Kidney (tissue), 13 donors: ENCODE measurements at regions not wholly inside any gene's neighbourhood (a gene's known extent, or its start where the extent isn't known, plus 50 kb on each side); places are given as distances from the start of the nearest gene placed in this dataset.

Experiments
- DNase-seq, 5 donors: peaks; one replicate each; pipeline ENCODE4 v3.0.0-alpha.2; 2013 to 2020
- FAIRE-seq: peaks from 2 replicates; lab custom pipeline; 2012; peaks lifted over from hg19 to GRCh38; lab: Jason Lieb, UNC
- H3K27ac ChIP-seq, 2 donors: one replicate each; pipeline ENCODE4 v1.7.0; 2013; ENCODE audit warnings: low read depth in 2 of 2, low read length in 2 of 2, inconsistent platforms in 1 of 2
- H3K27me3 ChIP-seq: one replicate; pipeline ENCODE4 v1.7.1; 2013; ENCODE audit warnings: low read length, inconsistent platforms; ENCODE audit not compliant: control insufficient read depth, insufficient read depth
- H3K36me3 ChIP-seq, 3 donors: one replicate each; pipeline versions ENCODE4 v1.7.0 to v1.7.1; 2013; ENCODE audit warnings: low read length in 3 of 3, control low read depth in 1 of 3, inconsistent platforms in 1 of 3; ENCODE audit not compliant: insufficient read depth in 3 of 3, control insufficient read depth in 2 of 3
- H3K4me1 ChIP-seq, 3 donors: one replicate each; pipeline versions ENCODE4 v1.7.0 to v1.7.1; 2013; ENCODE audit warnings: low read length in 3 of 3, inconsistent platforms in 1 of 3, low read depth in 1 of 3; ENCODE audit not compliant: control insufficient read depth in 2 of 3, insufficient read depth in 2 of 3
- H3K4me3 ChIP-seq, 3 donors: one replicate each; pipeline versions ENCODE4 v1.7.0 to v1.8.1; 2013; ENCODE audit warnings: low read length in 3 of 3, control low read depth in 1 of 3, inconsistent platforms in 1 of 3
- H3K9ac ChIP-seq, 3 donors: one replicate each; pipeline versions ENCODE4 v1.7.0 to v1.7.1; 2013; ENCODE audit warnings: low read length in 3 of 3, control low read depth in 1 of 3, inconsistent platforms in 1 of 3
- H3K9me3 ChIP-seq, 3 donors: one replicate each; pipeline versions ENCODE4 v1.7.0 to v1.7.1; 2013; ENCODE audit warnings: low read length in 3 of 3, control low read depth in 1 of 3, inconsistent platforms in 1 of 3; ENCODE audit not compliant: control insufficient read depth in 2 of 3, insufficient read depth in 1 of 3
- intact Hi-C: fragments of 100-400 bp; cut with DNase I; formaldehyde crosslinking; loops from one replicate; pipeline ENCODE4 v1.11.1; 2022
- TF ChIP-seq, protein P1 (sequence below): IDR thresholded peaks from 3 replicates; pipeline ENCODE4 v1.5.1; 2012; ENCODE audit warnings: mild to moderate bottlenecking, moderate library complexity, borderline replicate concordance; ENCODE audit not compliant: insufficient read depth; ENCODE audit errors: extremely low read depth
- donor health status: control.
- donor health status: control.
- donor health status: control.
- donor health status: control.
- donor health status: control.
- donor health status: DM: yes; HTN: yes; CAD: no.
- donor health status: Normal renal cell carcinoma (clear cell type).

GRCh38 chr7:85703251-85704010, 516.6 kb upstream of the SEMA3D start:
- H3K4me3 ChIP-seq = no peak overlapping the region
- TF ChIP-seq, protein P1, sequence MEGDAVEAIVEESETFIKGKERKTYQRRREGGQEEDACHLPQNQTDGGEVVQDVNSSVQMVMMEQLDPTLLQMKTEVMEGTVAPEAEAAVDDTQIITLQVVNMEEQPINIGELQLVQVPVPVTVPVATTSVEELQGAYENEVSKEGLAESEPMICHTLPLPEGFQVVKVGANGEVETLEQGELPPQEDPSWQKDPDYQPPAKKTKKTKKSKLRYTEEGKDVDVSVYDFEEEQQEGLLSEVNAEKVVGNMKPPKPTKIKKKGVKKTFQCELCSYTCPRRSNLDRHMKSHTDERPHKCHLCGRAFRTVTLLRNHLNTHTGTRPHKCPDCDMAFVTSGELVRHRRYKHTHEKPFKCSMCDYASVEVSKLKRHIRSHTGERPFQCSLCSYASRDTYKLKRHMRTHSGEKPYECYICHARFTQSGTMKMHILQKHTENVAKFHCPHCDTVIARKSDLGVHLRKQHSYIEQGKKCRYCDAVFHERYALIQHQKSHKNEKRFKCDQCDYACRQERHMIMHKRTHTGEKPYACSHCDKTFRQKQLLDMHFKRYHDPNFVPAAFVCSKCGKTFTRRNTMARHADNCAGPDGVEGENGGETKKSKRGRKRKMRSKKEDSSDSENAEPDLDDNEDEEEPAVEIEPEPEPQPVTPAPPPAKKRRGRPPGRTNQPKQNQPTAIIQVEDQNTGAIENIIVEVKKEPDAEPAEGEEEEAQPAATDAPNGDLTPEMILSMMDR = no peak
- H3K9ac ChIP-seq = no peak overlapping the region
- H3K27me3 ChIP-seq = no peaks in the 10 kb centered on the region
- H3K9me3 ChIP-seq = no peaks in the 10 kb centered on the region
- peak in 2 of 5 donors; percentile 11 to 30 for DNase-seq
- H3K4me1 ChIP-seq = no peaks in the 10 kb centered on the region
- intact Hi-C loops = no loop called here
- H3K27ac ChIP-seq = no peak overlapping the region
- no peak for FAIRE-seq
- no peaks in the 10 kb centered on the region for H3K36me3 ChIP-seq

GRCh38 chr7:85702348-85702747, 515.5 kb upstream of the SEMA3D start:
- no peaks in the 10 kb centered on the region for H3K9me3 ChIP-seq
- H3K27me3 ChIP-seq = no peaks in the 10 kb centered on the region
- TF ChIP-seq, protein P1 = no peak
- no peaks in the 10 kb centered on the region for H3K4me1 ChIP-seq
- H3K27ac ChIP-seq = no peak overlapping the region
- H3K36me3 ChIP-seq = no peaks in the 10 kb centered on the region
- intact Hi-C loops = no loop called here
- H3K4me3 ChIP-seq = no peak overlapping the region
- no peak for DNase-seq
- no peak overlapping the region for H3K9ac ChIP-seq
- FAIRE-seq = no peak

DNA sequence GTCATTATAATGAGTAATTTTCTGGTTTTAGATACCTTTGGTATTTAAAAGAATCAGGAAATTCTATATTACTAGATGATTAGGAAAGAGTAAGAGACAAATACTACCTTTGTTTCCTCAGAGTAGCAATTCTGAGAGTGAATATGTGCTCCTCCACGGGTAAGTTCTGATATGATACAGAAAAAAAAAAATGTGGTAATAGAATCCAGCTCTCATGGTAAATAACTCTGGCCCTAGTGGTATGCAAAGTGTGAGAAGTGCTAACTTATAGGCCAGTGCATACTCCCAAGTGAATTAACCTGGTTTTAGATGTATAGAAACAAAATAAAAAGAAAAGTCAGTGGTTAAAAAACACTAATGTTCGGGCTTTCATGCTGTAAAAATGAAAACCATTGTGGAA, 512.6 kb upstream of the SEMA3D start:
- H3K27me3 ChIP-seq = no peaks in the 10 kb centered on the region
- H3K9me3 ChIP-seq = no peaks in the 10 kb centered on the region
- FAIRE-seq (no peak), DNase-seq (no peak)
- no peaks in the 10 kb centered on the region for H3K36me3 ChIP-seq
- H3K4me3 ChIP-seq = no peak overlapping the region
- H3K9ac ChIP-seq = no peak overlapping the region
- intact Hi-C loops = no loop called here
- no peak overlapping the region for H3K27ac ChIP-seq
- TF ChIP-seq, protein P1 = no peak
- H3K4me1 ChIP-seq = no peaks in the 10 kb centered on the region

DNA sequence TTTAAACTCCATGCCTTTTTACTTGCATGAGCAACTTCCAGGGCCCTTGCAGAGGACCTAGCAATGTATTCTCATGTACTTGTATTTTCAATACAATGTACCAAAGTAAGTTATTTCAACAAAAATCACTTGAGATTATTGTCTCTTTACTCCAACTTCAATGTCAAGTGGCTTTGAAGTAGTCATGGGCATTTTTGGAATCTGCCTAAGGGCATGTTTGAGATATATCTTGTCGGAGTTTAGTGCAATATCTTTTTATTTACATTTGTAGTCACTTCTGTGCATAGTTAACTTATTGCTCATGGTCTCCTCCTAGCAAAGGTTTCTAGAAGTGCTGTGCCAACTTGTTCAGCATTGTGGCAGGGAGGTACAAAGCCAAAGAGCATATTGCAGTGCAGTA, 508.7 kb upstream of the SEMA3D start:
- DNase-seq (no peak), FAIRE-seq (no peak)
- Histone ChIP-seq H3K4me1 (no peaks in the 10 kb centered on the region), H3K27ac (no peak overlapping the region), H3K9me3 (no peaks in the 10 kb centered on the region), H3K36me3 (no peaks in the 10 kb centered on the region), H3K27me3 (no peaks in the 10 kb centered on the region), H3K4me3 (no peak overlapping the region), H3K9ac (no peak overlapping the region)
- TF ChIP-seq, protein P1 = no peak
- intact Hi-C loops = no loop called here
